NCI-H2196 (cell line): ENCODE measurements at regions not wholly inside any gene's neighbourhood (a gene's known extent, or its start where the extent isn't known, plus 50 kb on each side); places are given as distances from the start of the nearest gene placed in this dataset.
A peak's percentile ranks its signal among the peaks of the same experiment; 100 is the strongest.

Experiments
- DNase-seq: peaks from one replicate; lab custom pipeline; 2025; ENCODE audit not compliant: unreplicated experiment; lab: John Stamatoyannopoulos, UW

DNA sequence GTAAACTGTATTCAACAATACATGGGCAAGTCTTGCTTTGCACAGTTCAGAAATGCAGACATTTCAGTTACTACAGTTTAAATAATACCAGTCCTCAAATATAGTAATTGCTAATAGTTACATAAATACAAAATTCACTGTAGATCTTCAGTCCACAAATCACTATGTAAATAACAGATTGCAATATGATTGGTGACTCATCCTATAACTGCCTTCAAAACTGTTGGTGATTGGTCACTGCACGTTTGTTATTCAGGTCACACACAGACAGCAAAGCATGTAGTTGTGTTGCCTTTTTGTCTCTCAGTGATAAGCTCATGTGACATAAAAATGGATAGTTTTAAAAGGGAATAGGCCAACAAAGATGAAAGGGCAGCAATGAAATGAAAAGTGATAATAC lies 186.5 kb upstream of the CTTNBP2NL start:
- DNase-seq, result no peak

GRCh38 chr1:112219267-112219666 lies 176.7 kb upstream of the CTTNBP2NL start:
- no peak for DNase-seq

GRCh38 chr1:112230232-112230631 lies 165.8 kb upstream of the CTTNBP2NL start:
- no peak for DNase-seq

DNA sequence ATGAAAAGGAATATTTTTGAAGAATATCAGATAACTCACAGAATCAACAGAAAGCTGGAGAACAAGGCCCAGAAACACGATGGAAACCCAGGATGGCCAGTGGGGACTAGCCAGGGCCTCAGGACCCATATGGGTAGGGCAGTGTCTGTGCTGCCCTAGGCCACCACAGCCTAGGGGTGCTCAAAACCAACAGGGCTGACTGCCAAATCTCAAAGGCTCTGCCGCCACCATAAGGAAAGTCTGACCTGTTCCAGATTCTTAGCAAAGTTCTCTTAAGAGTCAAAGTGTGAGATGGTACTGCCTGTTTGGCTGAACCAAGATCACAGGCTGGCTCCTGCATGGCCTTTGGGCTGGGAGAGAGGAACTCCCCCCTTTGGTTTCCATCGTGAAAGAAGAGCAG lies 164.7 kb upstream of the CTTNBP2NL start:
- no peak for DNase-seq

DNA sequence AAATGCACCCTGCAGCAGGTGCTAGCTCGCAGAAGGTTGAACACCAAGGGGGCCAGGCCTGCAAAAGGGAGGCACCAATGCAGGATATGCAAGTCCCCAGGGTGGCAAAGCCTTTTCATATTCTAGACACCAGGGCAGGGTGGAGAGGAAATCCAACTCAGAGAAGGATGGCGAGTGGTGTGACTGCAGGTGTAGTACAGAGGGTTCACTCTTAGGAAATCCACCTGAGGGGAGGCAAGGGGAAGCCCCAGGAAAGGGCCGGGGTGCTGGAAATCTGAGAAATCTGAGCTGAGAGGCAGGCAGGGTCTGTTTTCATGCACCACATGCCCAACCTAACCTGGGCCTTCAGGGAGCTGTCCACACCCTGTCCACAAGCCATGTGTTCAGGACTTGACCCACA lies 163.2 kb upstream of the CTTNBP2NL start:
- no peak for DNase-seq

- DNase-seq, result no peak
Observed at GRCh38 chr1:112234710-112235109, 161.3 kb upstream of the CTTNBP2NL start.

DNA sequence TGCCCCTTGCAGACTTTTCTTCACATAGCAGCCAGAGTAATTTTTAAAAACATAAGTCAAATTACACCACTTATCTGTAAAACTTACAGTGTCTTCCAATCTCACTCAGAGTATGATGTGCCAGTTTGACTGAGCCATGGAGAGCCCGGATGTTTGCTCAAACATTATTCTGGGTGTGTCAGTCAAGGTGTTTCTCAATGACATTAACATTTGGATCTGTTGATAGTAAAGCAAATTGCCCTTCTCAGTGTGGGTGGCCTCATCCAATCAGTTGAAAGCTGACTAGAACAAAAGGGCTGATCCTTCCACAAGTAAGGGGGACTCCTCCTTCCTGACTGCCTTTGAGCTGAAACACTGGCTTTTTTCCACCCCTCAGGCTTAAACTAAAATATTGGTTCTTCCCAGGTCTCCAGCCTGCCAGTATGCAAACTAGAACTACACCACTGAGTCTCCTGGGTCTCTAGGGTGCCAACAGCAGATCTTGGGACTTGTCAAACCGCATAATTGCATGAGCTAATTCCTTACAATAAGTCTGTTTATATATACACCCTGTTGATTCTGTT lies 157.9 kb upstream of the CTTNBP2NL start:
- no peak for DNase-seq

- no peak for DNase-seq
Observed at GRCh38 chr1:112239683-112240330, 156.2 kb upstream of the CTTNBP2NL start.

DNA sequence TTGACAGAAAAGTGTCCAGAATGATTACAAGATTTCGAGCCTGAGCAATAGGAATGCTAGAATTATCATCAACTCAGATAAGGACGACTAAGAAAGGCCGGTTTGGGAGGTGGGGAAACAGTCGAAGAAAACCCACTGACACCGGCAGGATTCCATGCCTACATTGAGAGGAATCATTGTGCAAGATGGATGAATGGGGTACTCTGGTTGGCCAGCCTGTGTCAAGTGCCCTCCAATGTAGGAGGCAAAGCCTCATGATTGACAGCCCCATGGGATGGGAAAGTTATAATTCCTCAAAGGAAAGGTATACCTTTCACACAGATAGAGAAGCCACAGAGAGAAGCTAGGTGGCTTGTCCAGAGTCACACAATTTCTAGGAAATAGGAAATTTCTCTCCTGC lies 153.5 kb upstream of the CTTNBP2NL start:
- no peak for DNase-seq

DNA sequence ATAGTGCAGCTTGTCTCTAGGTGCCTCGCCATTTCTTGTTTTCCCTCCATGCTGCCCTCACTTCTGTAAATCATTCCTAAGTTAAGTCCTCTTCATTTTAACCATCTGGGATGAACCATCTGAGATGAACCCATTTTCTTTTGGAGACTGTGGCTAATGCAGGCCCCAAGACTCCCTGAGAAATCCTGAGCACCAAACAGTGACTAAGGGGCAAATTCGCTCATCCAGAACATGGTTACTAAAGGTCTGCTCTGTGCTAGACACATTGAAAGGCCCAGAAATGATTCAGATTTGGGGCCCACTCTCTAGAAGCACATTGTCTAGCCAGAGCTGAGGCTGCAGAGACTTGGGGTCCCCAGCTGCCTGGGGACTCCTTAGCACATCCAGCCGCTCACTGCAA lies 151.9 kb upstream of the CTTNBP2NL start:
- no peak for DNase-seq

GRCh38 chr1:112245114-112245513 lies 150.9 kb upstream of the CTTNBP2NL start:
- no peak for DNase-seq

- DNase-seq, result peak; percentile 58
Observed at GRCh38 chr1:112247036-112247597, 148.9 kb upstream of the CTTNBP2NL start.

GRCh38 chr1:112247961-112248360 lies 148.1 kb upstream of the CTTNBP2NL start:
- DNase-seq, result peak; percentile 65

GRCh38 chr1:112250892-112251291 lies 145.1 kb upstream of the CTTNBP2NL start:
- no peak for DNase-seq

DNA sequence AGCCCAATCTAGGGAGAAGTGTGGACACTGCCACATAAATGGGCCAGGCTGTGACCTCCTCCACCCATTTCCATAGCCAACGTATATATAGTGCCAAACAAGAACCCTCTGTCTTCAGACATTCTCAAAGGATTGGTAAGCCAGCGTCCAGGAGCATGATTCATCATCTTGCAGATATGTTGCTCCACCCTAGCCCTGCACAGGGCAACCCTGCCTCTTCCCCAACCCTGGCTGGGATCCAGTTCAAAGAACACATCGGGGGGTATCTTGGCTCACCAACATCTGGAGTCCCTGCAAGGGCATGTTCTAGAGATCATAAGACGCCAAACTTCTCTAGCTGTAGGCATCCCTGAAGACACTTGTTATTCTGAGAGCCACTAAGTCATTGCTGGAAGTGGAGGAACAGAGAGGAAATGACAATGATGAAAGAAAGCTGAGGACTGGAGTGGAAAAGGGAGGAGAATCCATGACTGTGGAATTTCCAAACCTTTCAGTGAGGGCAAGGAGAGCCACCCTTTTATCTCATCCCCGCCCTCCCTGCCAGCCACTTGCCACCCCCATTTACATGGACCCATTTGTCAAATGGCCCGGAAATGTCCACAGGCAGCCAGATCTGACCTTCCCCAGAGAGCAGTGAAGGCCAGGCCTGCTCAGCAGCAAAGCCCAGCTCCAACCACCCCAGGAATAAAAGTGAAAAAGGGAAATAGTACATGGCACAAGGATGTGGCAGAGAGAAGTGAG lies 144.1 kb upstream of the CTTNBP2NL start:
- no peak for DNase-seq

GRCh38 chr1:112253366-112253765 lies 142.6 kb upstream of the CTTNBP2NL start:
- no peak for DNase-seq

GRCh38 chr1:112255080-112255479 lies 140.9 kb upstream of the CTTNBP2NL start:
- no peak for DNase-seq

DNA sequence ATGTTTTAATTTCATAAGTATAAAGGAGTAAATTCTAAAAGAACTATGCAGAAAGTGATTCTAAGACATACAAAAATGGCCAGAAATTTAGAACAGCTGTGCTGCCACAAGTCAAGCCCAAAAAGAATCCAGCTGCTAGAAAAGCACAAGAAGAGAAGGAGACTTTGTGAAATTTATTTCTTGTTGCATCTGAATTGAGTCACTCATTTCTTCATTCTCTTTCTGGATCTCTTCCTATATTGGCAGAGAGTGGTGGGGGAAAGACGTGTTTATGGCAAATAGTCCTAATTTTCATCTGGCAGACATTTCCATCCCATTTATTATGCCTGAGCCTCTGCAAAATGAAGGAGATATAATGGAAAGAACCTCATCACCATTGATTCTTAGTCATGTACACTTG lies 139.6 kb upstream of the CTTNBP2NL start:
- no peak for DNase-seq

DNA sequence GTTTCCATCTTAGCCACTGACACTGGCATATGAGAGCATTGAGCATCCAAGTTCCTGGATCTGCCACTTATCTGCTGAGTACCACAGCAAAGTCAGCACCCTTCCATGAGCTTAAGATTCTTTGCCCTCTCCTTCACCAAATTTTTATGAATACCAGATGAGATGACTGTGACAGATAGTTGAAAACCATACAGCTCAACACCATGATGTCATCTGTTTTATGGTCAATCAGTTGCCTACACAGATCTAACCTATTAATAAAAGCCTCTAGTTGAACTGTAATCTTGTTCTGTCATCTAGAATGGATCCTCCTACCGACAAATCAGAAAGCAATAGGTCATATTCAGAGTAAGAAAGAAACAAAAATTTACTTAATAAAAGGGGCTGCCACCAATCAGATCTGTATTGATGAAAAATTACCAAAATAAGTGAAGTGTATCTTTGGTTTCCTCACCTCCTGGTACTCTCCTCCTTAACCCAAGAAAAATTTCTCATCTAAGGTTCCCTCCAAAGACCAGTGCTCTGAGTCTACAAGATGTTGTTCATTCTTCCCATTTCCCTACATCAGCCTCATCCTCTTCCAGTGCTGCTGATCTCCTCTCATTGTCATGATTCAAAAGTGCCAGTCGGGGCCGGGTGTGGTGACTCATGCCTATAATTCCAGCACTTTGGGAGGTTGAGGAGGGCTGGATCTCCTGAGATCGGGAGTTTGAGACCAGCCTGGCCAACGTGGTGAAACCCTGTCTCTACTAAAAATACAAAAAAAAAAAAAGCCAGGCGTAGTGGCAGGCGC lies 138.8 kb upstream of the CTTNBP2NL start:
- DNase-seq, result no peak

DNA sequence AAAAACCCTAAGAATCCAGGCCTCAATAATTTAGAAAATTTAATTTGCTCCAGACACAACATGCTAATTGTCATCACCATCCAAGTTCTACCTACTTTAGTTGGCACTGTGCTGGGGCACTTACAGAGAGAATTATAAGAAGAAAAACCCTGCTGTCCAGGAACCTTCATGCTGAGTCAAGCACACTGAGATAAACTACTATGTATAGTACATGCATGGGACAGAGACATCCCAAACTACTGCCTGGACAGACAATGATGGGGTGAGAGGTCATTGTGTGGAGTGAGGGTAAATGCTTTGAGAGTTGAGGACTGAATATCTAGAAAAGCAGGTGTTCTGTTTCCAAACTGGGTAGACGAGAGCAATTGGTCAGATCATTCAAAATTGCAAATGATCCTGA lies 135.3 kb upstream of the CTTNBP2NL start:
- DNase-seq, result no peak

DNA sequence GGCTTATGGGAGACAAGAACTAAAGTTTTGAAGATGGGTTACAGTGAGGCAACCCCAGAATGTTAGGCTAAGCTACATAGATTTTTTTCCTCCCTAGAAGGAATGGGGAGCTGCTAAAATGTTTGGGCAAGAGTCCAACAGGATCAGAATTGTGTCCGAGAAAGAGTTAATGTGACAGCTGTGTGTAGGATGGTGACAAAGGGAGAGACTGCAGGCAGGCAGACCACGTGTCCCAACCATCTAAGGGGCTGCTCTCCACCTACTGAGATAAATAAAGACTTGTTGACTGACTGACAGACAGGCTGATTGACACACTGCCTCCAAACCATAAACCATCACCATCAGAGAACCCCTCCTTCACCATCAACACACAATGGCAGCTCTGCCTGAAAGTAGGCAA lies 133.7 kb upstream of the CTTNBP2NL start:
- no peak for DNase-seq
